GM23338 (cell line): ENCODE measurements at regions not wholly inside any gene's neighbourhood (a gene's known extent, or its start where the extent isn't known, plus 50 kb on each side); places are given as distances from the start of the nearest gene placed in this dataset.

ENCODE experiments used
- ATAC-seq: fragments of 200-7000 bp; cut with Tn5 transposase; 3 replicates; pipeline ENCODE4 v1.9.1; 2020
- DNase-seq: peaks from one replicate; pipeline ENCODE4 v3.0.0-alpha.2; 2015; ENCODE audit warnings: low spot score
- H2AFZ ChIP-seq: fragments of 200-600 bp; sonication (generic); 2 replicates; pipeline ENCODE4 v1.8.0; 2016; ENCODE audit warnings: antibody characterized with exemption, mild to moderate bottlenecking, moderate library complexity
- H3F3A ChIP-seq: fragments of 200-600 bp; sonication (generic); replicated peaks from 2 replicates; pipeline ENCODE4 v1.8.0; 2017; ENCODE audit warnings: antibody characterized with exemption, mixed run types, low read depth
- H3K27ac ChIP-seq: fragments of 200-600 bp; sonication (generic); 2 replicates; pipeline ENCODE4 v1.6.1; 2016; ENCODE audit warnings: low read depth
- H3K27me3 ChIP-seq: fragments of 200-600 bp; sonication (generic); 2 replicates; pipeline ENCODE4 v1.8.0; 2016; ENCODE audit warnings: mild to moderate bottlenecking, mixed run types, moderate library complexity; ENCODE audit not compliant: insufficient read depth
- H3K36me3 ChIP-seq: fragments of 200-600 bp; sonication (generic); 2 replicates; pipeline ENCODE4 v1.8.0; 2016; ENCODE audit warnings: mild to moderate bottlenecking; ENCODE audit not compliant: insufficient read depth
- H3K4me1 ChIP-seq: fragments of 200-600 bp; sonication (generic); 2 replicates; pipeline ENCODE4 v1.8.0; 2016; ENCODE audit warnings: mild to moderate bottlenecking, moderate library complexity; ENCODE audit not compliant: insufficient read depth
- H3K4me2 ChIP-seq: fragments of 200-600 bp; sonication (generic); 2 replicates; pipeline ENCODE4 v1.7.1; 2017; ENCODE audit warnings: mixed run types
- H3K4me3 ChIP-seq: fragments of 200-600 bp; sonication (generic); 2 replicates; pipeline ENCODE4 v1.6.1; 2016; ENCODE audit warnings: mixed run types
- H3K79me2 ChIP-seq: fragments of 200-600 bp; sonication (generic); replicated peaks from 2 replicates; pipeline ENCODE4 v1.8.0; 2017; ENCODE audit warnings: mild to moderate bottlenecking; ENCODE audit not compliant: insufficient read depth
- H3K9me2 ChIP-seq: fragments of 200-600 bp; sonication (generic); 2 replicates; pipeline ENCODE4 v1.8.0; 2017; ENCODE audit not compliant: insufficient read depth
- H4K20me1 ChIP-seq: fragments of 200-600 bp; sonication (generic); replicated peaks from 2 replicates; pipeline ENCODE4 v1.8.0; 2017; ENCODE audit warnings: mild to moderate bottlenecking; ENCODE audit not compliant: insufficient read depth
- H3K27ac Mint-ChIP-seq: 2 replicates; pipeline ENCODE4 v1.8.0; 2020; ENCODE audit warnings: inconsistent platforms, mild to moderate bottlenecking, moderate library complexity, mixed read lengths
- H3K27me3 Mint-ChIP-seq: 3 replicates; pipeline ENCODE4 v1.8.0; 2022; ENCODE audit warnings: low read depth, mild to moderate bottlenecking, moderate library complexity, mixed read lengths, inconsistent platforms; ENCODE audit not compliant: insufficient read depth, poor library complexity
- H3K36me3 Mint-ChIP-seq: 3 replicates; pipeline ENCODE4 v1.8.0; 2021; ENCODE audit warnings: low read depth, mild to moderate bottlenecking, inconsistent platforms, moderate library complexity, mixed read lengths
- H3K4me1 Mint-ChIP-seq: 3 replicates; pipeline ENCODE4 v1.8.0; 2020; ENCODE audit warnings: mild to moderate bottlenecking, inconsistent platforms, mixed read lengths
- H3K4me3 Mint-ChIP-seq: 3 replicates; pipeline ENCODE4 v1.8.0; 2021; ENCODE audit warnings: moderate library complexity, mild to moderate bottlenecking, inconsistent platforms, mixed read lengths
- H3K9me3 Mint-ChIP-seq: 3 replicates; pipeline ENCODE4 v1.8.0; 2020; ENCODE audit warnings: moderate library complexity, mild to moderate bottlenecking, inconsistent platforms, mixed read lengths
- CREB1 ChIP-seq: fragments of 250-450 bp; sonication (Bioruptor Pico); IDR thresholded peaks from 2 replicates; pipeline ENCODE4 v1.5.0; 2020; ENCODE audit warnings: low read depth, mild to moderate bottlenecking, moderate library complexity
- EZH2 ChIP-seq: fragments of 200-600 bp; sonication (generic); IDR thresholded peaks from one replicate; pipeline ENCODE4 v1.8.0; 2017; ENCODE audit warnings: antibody characterized with exemption, mild to moderate bottlenecking, low read depth; ENCODE audit not compliant: unreplicated experiment
- EZH2phosphoT487 ChIP-seq: fragments of 200-600 bp; sonication (generic); IDR thresholded peaks from one replicate; pipeline ENCODE4 v1.8.1; 2018; ENCODE audit warnings: antibody characterized with exemption; ENCODE audit not compliant: unreplicated experiment
- JUNB ChIP-seq: IDR thresholded peaks from one replicate; pipeline ENCODE4 v1.6.1; 2016; ENCODE audit warnings: antibody characterized with exemption; ENCODE audit not compliant: unreplicated experiment
- NANOG ChIP-seq: IDR thresholded peaks from 2 replicates; pipeline ENCODE4 v1.6.1; 2016; ENCODE audit warnings: antibody characterized with exemption, borderline replicate concordance
- POLR2AphosphoS5 ChIP-seq: IDR thresholded peaks from 2 replicates; pipeline ENCODE4 v1.6.1; 2016; ENCODE audit warnings: antibody characterized with exemption, low read depth
- REST ChIP-seq: IDR thresholded peaks from one replicate; pipeline ENCODE4 v1.6.1; 2018; ENCODE audit warnings: antibody characterized with exemption; ENCODE audit not compliant: unreplicated experiment
- STAT1 ChIP-seq: IDR thresholded peaks from one replicate; pipeline ENCODE4 v1.6.1; 2016; ENCODE audit warnings: antibody characterized with exemption; ENCODE audit not compliant: unreplicated experiment
- ZNF114 ChIP-seq: fragments of 250-450 bp; sonication (Bioruptor Pico); IDR thresholded peaks from 2 replicates; pipeline ENCODE4 v1.5.0; 2020; ENCODE audit warnings: mild to moderate bottlenecking, moderate library complexity
- ZNF331 ChIP-seq: fragments of 250-450 bp; sonication (Bioruptor Pico); IDR thresholded peaks from 2 replicates; pipeline ENCODE4 v1.5.0; 2020; ENCODE audit warnings: low read depth, mild to moderate bottlenecking, moderate library complexity
- ZNF462 ChIP-seq: fragments of 250-450 bp; sonication (Bioruptor Pico); IDR thresholded peaks from 2 replicates; pipeline ENCODE4 v1.5.0; 2020; ENCODE audit warnings: mild to moderate bottlenecking, moderate library complexity
- TF ChIP-seq, protein P1 (sequence below): IDR thresholded peaks from 2 replicates; pipeline ENCODE4 v1.6.1; 2016; ENCODE audit warnings: antibody characterized with exemption
- TF ChIP-seq, protein P2 (sequence below), 2 experiments: fragments of 200-600 bp in 1 of 2; sonication (generic) in 1 of 2; conservative IDR thresholded peaks; 2 replicates each; pipeline versions ENCODE4 v1.5.1 to v1.6.1; 2016 to 2017; ENCODE audit warnings: antibody characterized with exemption in 2 of 2, low read depth in 2 of 2, mild to moderate bottlenecking in 2 of 2, moderate library complexity in 1 of 2

DNA sequence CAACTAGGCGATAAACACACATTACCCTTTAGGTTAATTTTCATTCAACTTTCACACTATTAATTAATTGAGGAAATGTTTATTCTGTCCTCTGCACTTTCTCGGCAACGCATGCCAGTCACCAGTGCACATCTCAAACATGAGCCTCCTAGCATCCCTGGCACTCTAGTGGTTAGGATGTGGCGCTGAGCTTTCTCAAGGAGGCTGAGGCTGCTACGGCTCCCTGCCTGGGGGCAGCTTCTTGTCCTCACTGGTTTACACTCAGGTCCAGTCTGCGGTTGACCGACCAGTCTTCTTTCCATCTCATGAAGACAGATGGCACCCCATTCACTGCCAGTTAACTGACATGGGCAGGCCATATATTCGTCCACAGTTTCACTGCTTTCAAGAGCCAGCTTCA is 463.4 kb downstream of the EIPR1 start:
- Mint-ChIP-seq H3K9me3 (peaks cover 4% of the 10 kb centered on the region; the same call in 2 of the 3 replicates), H3K4me1 (no peaks in the 10 kb centered on the region), H3K27me3 (no peaks in the 10 kb centered on the region), H3K4me3 (no peak overlapping the region), H3K36me3 (no peaks in the 10 kb centered on the region), H3K27ac (no peak overlapping the region)
- H3K9me2 ChIP-seq, result no peaks in the 10 kb centered on the region
- H3K27me3 ChIP-seq, result no peaks in the 10 kb centered on the region
- no peak overlapping the region for H2AFZ ChIP-seq
- H3F3A ChIP-seq, result no peaks in the 10 kb centered on the region
- H3K4me1 ChIP-seq, result no peaks in the 10 kb centered on the region
- H3K36me3 ChIP-seq, result no peaks in the 10 kb centered on the region
- H3K27ac ChIP-seq, result no peak overlapping the region
- TF ChIP-seq ZNF331 (no peak), REST (no peak), JUNB (no peak), CREB1 (CRISPR knock-in tag) (no peak), NANOG (no peak), EZH2 (no peak), EZH2phosphoT487 (no peak), ZNF462 (CRISPR knock-in tag) (no peak), STAT1 (no peak), ZNF114 (CRISPR knock-in tag) (no peak), POLR2AphosphoS5 (no peak)
- TF ChIP-seq, protein P1, sequence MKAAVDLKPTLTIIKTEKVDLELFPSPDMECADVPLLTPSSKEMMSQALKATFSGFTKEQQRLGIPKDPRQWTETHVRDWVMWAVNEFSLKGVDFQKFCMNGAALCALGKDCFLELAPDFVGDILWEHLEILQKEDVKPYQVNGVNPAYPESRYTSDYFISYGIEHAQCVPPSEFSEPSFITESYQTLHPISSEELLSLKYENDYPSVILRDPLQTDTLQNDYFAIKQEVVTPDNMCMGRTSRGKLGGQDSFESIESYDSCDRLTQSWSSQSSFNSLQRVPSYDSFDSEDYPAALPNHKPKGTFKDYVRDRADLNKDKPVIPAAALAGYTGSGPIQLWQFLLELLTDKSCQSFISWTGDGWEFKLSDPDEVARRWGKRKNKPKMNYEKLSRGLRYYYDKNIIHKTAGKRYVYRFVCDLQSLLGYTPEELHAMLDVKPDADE, result no peak
- TF ChIP-seq, protein P2, sequence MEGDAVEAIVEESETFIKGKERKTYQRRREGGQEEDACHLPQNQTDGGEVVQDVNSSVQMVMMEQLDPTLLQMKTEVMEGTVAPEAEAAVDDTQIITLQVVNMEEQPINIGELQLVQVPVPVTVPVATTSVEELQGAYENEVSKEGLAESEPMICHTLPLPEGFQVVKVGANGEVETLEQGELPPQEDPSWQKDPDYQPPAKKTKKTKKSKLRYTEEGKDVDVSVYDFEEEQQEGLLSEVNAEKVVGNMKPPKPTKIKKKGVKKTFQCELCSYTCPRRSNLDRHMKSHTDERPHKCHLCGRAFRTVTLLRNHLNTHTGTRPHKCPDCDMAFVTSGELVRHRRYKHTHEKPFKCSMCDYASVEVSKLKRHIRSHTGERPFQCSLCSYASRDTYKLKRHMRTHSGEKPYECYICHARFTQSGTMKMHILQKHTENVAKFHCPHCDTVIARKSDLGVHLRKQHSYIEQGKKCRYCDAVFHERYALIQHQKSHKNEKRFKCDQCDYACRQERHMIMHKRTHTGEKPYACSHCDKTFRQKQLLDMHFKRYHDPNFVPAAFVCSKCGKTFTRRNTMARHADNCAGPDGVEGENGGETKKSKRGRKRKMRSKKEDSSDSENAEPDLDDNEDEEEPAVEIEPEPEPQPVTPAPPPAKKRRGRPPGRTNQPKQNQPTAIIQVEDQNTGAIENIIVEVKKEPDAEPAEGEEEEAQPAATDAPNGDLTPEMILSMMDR (conservative IDR thresholded peaks at IDR 0.05; ENCODE audit: low read depth in 2 of 2), result no peak
- no peak overlapping the region for H3K4me2 ChIP-seq
- no peaks in the 10 kb centered on the region for H4K20me1 ChIP-seq
- H3K4me3 ChIP-seq, result no peak overlapping the region
- no peak for ATAC-seq
- DNase-seq, result no peak
- H3K79me2 ChIP-seq, result no peaks in the 10 kb centered on the region
